Spleen (tissue), 7 donors: ENCODE measurements at regions not wholly inside any gene's neighbourhood (a gene's known extent, or its start where the extent isn't known, plus 50 kb on each side); places are given as distances from the start of the nearest gene placed in this dataset.

Experiments
- POLR2A ChIP-seq, 3 donors: fragments of 450-650 bp; IDR thresholded peaks; one replicate each; pipeline ENCODE4 v1.5.1; 2017; ENCODE audit warnings: antibody characterized with exemption in 3 of 3, mild to moderate bottlenecking in 1 of 3
- POLR2AphosphoS5 ChIP-seq, 3 donors: sonication (generic); formaldehyde crosslinking; IDR thresholded peaks; one replicate each; pipeline ENCODE4 v1.5.1; 2017; ENCODE audit warnings: antibody characterized with exemption in 3 of 3
- TF ChIP-seq, protein P1 (sequence below), 11 experiments: fragments of 200-600 bp in 7 of 11; fragments of 450-650 bp in 4 of 11; sonication (generic) in 4 of 11; IDR thresholded peaks in 8 of 11; conservative IDR thresholded peaks in 3 of 11; 1 replicate in 7 of 11; 2 replicates in 4 of 11; pipeline versions ENCODE4 v1.4.0 to v1.8.0; 2016 to 2021; ENCODE audit warnings: antibody characterized with exemption in 11 of 11, inconsistent platforms in 4 of 11, mild to moderate bottlenecking in 1 of 11
- donor health status: DM: no; HTN: no; CAD: no; lungs with moderate emphysema.
- donor health status: DM: no; HTN: no; CAD: no.
- donor health status: DM: no; HTN: no; CAD: no.

- TF ChIP-seq POLR2A (IDR thresholded peaks at IDR 0.05), result no peak
- TF ChIP-seq, protein P1, sequence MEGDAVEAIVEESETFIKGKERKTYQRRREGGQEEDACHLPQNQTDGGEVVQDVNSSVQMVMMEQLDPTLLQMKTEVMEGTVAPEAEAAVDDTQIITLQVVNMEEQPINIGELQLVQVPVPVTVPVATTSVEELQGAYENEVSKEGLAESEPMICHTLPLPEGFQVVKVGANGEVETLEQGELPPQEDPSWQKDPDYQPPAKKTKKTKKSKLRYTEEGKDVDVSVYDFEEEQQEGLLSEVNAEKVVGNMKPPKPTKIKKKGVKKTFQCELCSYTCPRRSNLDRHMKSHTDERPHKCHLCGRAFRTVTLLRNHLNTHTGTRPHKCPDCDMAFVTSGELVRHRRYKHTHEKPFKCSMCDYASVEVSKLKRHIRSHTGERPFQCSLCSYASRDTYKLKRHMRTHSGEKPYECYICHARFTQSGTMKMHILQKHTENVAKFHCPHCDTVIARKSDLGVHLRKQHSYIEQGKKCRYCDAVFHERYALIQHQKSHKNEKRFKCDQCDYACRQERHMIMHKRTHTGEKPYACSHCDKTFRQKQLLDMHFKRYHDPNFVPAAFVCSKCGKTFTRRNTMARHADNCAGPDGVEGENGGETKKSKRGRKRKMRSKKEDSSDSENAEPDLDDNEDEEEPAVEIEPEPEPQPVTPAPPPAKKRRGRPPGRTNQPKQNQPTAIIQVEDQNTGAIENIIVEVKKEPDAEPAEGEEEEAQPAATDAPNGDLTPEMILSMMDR (IDR thresholded peaks at IDR 0.05 in 8 of 11, conservative IDR thresholded peaks at IDR 0.05 in 3 of 11), result no peak
- no peak for TF ChIP-seq POLR2AphosphoS5 (IDR thresholded peaks at IDR 0.05)
Observed at GRCh38 chr6:145270464-145270863, 464.9 kb downstream of the EPM2A start.
